NCI-H82 (cell line): ENCODE measurements at regions not wholly inside any gene's neighbourhood (a gene's known extent, or its start where the extent isn't known, plus 50 kb on each side); places are given as distances from the start of the nearest gene placed in this dataset.
A peak's percentile ranks its signal among the peaks of the same experiment; 100 is the strongest.
"Not testable (repeated sequence)": the region's sequence is repeated elsewhere in the genome, so short reads cannot be mapped to it uniquely, and the experiment has no call there.

Source experiments
- DNase-seq: peaks from one replicate; lab custom pipeline; 2025; lab: John Stamatoyannopoulos, UW

DNA sequence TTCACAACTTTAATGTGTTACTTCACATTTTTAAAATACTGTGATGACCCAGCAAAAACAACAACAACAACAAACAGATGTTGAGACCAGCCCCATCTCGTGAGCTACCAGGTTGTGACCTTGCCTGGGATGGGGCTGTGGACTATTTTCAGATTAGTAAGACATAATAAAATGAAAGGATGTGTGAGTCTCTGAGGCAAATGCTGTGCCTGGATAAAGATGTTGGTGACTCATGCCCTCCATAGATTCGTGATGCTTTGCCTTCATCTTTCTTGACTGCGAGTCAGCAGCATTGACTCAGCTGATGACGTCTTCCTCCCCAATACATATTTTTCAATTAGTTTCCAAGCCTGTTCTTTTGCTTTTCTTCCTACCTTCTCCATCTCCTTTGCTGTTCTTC, 453.0 kb upstream of the CFAP20DC start:
- DNase-seq: no peak

DNA sequence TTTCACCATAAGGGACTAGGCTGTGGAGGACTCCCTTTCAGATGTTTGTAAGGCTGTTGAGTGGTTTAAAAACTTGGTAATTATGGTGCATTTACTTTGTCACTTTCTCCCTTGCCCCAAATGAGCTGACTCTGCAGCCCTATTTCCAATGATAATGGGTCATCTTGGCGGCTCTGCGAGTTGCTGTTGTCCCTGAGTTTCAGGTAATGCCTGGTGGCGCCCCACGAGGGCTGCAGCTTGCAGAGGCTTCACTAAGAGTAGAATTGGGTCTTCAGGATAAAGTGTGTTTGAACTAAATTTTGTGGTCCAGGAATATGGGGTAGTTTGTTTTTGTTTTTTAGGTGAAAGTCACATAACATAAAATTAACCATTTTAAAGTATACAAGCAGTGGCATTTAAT, 450.1 kb upstream of the CFAP20DC start:
- no peak for DNase-seq

DNA sequence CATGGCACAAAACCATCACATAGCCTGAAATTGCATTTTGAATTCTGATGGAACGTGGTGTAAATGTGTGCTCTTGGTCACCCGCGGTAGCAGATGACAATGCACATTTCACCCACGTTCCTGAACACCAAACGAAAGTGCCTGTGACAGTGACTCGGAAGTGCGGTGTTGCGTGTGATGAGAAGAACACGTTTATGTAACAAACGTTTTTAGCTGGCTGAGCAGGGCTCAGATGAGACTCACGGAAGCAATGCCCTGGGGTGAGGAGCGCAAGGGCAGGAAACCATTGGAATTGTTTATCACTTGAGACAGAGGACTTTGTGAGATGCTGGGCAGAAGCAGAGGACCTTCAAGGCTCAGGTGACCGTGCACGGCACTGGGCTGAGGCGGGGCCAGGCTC, 449.2 kb upstream of the CFAP20DC start:
- no peak for DNase-seq

DNA sequence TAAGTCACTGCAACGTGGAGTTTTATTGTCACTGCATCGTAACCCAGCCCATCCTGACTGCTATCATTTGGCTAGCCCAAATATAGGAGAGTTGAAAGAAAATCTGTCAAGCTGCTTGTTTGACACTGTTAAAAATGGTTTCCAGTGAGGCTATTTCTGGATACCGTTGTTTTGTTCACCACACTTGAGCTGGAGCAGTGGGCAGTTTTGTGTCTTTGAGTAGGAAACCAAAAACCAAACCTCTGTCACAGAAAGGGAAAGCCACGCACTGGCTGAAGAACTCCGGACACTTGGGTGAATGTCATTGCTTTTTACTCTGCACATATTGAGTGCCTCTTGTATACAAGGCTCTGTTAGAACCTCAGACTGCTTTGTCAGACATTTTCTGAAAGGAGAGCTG, 446.4 kb upstream of the CFAP20DC start:
- no peak for DNase-seq

DNA sequence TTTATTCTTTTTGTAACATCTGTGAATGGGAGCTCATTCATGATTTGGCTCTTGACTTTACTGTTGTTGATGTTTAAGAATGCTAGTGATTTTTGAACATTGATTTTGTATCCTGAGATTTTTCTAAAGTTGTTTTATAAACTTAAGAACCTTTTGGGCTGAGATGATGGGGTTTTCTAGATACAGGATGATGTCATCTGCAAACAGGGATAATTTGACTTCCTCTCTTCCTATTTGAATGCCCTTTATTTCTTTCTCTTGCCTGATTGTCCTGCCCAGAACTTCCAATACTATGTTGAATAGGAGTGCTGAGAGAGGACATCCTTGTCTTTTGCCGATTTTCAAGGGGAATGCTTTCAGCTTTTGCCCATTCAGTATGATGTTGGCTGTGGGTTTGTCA, 445.1 kb upstream of the CFAP20DC start:
- DNase-seq: not testable (repeated sequence)

DNA sequence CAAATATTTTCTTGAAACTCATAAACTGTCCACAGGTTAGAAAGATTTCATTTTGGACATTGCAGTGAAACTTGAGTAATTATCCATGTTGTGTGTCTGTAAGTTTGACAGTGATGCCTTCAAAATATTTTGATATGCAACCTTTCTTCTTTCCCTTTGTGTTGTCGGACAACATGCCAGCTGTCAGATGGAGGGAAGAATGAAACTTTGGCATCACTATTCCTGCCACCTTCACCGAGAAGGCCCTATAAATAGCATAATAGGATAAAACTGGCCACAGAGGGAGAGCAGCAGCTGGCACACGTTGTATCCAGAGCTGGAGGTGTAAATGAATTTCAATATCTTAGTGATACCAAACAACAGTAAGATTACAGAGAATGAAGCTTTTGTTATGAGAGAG, 436.7 kb upstream of the CFAP20DC start:
- DNase-seq: peak; percentile 45

DNA sequence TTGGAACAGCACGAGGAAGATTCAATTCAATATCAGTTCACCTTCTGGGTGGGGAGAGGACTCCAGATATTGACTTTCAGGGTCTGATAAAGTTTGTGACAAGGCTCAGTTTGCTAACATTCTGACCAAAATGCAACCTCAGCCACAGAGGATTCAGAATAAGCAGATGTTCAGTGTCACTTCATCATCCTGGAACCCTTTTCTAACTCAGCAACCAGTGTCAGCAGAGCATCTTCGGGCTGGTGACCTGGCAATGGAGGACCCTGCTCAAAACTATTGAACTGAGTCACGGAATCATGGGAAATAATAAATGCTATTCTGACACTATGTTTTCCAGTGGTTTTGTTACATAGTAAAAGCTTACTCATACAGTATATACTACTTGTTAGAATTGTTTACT, 433.4 kb upstream of the CFAP20DC start:
- DNase-seq: no peak

DNA sequence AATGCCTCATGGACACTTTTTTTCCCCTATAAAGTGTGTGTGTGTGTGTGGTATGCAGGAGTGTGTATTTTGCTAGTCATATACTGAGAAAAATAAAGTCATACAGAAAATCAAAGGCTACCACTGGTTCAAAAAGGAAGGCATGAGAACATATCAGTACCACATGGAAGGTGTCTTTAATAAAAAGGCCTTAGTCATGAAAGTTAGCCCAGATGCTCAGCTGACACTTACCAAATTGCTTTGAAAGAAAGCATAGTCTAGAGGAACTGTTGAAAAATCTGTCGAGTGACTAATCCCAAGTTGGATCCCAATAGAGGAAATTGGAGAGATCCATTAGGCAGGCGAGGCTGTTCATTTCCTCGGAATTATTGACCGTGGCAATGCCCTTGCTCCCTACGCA, 432.9 kb upstream of the CFAP20DC start:
- no peak for DNase-seq

DNA sequence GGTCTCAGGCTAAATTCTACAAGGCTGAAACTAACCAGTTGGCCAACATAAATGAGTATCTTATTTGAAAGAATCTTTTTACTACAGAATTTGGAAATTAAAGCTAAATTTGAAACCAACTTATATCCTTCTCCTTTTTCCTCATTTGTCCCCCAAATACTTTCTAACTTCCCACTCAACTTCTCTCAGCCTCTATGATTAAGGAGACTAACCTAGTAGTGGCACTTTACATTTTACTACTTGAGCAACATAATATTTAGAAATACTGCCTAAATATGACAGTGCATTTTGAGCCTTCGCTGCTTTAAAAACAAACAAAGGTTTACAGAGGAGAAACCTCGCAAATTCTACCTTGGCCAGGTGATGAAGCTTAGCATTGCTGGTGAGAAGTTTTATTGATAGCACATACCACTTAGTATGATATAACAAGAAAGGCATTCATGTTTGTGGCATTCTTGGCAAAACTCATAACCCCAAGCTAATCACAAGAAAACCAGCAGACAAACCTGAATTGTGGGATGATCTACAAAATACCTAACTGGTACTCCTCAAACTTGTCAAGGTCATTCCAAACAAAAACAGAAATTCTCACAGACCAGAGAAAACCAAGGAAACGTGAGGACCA, 432.1 kb upstream of the CFAP20DC start:
- DNase-seq: no peak

DNA sequence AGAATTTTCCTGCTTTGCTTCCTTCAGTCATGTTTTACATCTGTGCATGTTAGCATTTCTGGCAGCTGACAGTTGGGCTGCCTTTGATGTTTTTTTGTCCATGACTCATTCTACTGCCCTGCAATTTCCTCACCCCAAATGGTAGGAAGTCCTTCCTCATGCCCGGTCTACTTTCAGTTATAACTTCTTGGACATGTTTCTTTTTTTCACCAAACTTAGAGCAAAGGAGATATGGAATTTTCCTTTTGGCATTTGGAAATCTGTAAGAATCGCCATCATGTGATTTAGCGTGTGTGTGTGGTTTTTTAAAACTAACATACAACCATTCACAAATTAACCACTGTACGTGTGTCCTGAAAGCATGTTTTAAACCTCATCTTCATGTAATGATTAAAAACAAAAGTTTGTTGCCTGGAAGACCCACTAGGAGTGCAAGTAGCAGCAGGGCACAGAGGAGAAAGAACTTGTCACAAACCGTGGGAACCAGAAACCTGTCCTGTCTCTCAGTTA, 430.7 kb upstream of the CFAP20DC start:
- DNase-seq: no peak

DNA sequence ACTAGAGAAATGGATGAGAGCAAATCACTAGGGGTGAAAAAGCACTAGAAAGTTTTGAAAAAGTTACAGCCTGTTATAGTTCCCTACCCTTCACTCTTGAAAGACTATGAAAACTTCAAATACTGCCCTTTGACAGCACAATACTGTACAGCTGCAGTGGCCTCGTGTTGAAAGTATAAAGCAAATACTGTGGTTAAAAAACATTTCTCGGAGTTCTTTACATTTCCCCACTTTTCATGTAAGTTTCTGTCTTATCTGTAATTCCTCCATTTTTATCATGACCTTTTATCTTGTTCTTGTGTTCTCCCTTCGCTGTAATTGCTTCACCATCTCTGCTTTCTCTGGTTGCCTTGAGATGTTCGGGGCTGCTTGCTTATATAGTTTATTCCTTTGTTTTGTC, 423.8 kb upstream of the CFAP20DC start:
- no peak for DNase-seq

DNA sequence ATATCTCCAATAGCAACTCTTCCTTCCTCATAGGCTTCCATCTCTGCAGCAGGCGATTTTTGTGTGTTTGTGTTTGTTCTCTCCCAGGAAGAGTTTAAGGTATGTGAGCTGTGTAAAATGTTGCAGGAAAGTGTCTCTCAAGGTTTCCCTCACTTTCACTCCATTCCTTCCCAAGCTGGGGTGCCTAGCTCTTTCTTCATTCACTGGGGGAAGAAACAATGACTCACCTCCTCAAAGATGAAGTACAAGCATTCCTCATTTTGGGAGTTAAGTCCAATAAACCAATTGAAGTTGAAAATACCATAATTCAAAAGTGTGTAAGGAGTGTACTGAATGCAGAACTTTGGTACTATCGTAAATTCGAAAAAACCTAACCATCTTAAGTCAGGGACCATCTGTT, 422.7 kb upstream of the CFAP20DC start:
- DNase-seq: no peak

DNA sequence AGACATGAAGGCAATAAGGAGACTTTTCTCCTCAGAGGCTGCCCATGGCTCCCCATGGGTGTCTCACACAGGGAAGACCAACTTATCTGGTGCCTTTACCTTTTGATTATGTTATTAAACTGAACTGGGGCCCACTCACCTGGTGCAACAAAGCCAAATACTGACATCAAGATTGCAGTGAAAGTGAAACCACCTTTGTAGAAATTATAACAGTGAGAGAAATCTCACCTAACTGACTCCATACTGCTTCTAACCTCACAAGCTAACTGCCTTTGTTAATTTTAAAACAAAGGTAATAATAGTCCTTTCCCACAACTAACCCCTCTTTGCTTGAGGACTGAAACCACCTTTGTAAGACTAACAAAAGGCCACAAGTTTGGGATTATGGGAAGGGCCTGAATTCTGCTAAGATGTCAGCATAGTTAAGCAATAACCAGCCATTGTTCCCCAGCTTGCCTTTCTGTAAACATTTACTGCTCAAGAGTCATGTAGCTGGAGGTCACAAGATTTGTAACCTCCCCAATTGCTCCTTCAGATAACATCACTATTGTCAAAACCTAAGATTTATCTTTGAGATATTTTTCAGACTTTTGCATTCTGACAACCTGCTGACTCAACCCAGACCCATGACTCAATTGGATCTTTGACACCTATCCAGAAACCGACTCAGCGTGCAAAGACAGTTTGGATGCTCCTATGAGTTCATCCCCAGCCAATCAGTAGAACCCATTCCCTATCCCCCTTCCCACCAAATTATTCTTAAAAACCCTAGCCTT, 420.3 kb upstream of the CFAP20DC start:
- no peak for DNase-seq

DNA sequence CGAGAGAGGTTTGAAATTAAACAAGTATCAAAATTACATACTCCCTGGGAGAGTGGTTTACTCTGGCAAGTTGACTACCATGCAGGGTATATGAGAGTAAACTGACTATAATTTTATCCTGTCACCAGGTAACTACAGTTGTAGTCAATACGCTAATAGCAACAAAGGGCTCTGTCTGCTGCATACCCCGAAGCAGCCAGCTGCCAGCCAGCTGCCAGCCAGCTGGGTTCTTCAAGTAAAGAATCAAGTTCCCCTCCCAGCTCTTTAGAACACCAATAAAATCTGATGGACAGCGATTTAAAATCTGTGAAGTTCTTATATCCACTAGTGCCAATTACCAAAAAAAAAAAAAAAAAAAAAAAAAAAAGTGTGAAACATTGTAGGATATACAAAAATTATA, 417.7 kb upstream of the CFAP20DC start:
- DNase-seq: no peak

DNA sequence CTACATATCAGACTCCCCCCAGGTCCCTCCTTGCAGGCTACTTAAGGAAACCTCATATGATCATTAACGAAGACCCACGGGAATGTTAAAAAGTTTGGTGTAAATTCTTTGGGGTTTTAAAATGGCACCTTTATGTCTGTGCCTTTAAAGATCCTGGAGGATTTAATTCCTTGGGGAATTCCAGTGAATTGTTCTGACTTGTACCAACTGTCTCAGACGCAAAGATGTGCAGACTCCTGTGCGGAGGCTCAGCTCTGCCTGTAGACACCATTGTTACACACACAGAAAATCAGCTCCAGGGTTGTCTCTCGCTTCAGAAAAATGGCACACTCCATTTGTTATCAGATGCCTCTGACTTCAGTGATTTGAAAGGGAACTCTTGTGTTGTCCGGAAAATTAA, 414.4 kb upstream of the CFAP20DC start:
- DNase-seq: peak; percentile 13

DNA sequence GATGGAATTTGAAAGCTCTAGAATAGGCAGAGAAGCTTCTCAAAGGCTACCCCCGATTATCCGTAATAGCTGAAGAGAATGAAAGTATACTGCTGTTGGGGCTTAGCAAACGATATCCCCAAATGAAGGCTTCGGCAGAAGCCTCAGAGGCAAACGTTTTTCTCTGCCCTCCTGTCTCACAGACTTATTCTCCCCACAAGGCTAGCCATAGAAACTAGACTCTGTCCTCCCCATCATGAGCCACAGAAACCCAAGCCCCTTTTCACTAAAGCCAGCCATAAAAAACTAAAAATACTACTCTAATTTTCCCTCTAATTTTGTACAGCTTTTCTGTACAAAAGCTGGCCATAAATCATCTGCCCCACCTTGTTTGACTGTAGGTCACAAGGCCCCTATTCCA, 413.4 kb upstream of the CFAP20DC start:
- no peak for DNase-seq

DNA sequence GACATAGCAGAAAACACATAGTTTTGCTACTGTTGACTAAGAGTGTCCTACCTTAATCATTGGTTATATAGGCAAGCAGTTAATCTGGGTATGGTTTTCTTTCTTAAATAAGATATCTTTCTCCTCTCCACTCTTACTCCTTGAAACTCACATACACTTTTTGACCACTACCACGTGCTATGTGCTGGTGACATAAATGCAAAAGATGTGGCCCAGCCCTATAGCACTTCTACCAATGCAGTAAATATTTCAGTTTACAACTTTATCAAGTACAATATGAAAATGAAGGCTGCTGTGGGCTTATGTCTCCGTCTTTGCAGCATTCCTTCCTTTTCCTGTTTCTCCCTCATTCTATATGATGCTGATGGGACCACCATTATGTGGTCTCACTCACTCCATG, 410.2 kb upstream of the CFAP20DC start:
- DNase-seq: no peak

DNA sequence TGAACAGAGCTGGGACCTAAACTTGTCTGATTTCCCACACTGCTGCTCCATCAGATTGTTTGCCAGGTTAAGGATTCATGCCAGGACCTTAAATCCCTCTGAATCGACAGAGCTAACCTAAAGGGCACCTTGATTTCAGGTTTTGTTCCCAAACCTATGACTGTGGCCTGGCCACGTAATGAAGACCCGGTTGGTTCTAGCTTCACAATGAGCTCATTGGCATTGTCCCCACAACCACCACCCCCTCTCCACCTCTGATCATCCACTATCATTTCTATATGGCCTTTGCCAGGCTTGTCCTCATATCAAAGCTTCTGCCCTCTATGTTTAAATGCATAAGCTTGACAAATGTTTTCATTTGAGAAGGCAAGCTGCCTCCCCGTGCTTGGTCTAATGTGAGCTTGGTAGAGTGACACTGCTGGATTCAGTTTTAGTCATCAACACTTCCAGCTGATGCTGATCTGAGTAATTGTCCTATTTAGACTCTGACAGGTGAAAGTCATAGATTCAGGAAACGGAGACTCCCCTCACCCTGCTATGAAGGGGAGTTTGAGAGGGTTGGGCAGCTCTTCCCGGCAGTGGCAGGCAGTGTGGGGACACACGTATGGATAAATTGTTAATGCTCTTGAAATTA, 407.1 kb upstream of the CFAP20DC start:
- DNase-seq: no peak

DNA sequence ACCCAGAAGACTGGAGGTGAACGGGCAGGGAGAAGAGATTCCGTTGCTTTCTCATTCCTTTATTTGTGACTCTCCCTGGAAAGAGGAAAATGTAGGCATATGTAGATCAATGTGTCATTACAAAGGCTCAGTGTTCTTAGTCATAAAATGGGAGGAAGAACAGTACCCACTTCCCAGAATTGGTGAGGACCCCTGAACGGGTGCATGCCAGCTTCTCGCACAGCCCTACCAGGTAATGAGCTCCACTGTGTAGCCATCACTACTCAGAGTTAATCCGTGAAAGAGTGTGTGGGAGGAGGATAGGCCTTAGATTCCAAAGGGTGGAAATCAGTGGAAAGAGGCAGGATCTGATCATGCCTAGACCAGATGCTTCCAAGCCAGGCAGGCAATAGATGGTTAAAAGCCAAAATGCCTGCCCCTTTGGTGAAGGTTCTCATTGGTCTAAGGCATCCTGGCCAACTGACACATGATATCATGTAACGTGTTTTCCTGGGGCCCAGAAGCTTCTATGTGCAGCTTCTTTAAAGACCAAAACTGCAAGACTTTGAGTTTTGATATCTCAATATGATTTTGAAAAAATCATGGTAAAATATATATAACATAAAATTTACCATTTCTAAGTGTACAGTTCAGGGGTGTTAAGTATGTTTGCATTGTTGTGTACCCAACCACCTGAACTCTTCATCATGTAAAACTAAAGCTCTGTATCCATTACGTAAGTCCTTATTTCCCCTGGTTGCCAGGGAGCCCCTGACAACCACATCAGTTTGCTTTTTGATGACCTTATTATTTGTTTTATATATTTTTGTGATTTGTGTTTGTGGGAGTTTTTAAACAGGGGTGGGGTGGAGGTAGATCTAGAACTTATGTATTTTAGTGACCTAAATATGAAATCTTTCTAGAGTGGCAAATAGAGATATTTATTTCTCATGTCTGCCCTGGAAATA, 402.2 kb upstream of the CFAP20DC start:
- DNase-seq: no peak

DNA sequence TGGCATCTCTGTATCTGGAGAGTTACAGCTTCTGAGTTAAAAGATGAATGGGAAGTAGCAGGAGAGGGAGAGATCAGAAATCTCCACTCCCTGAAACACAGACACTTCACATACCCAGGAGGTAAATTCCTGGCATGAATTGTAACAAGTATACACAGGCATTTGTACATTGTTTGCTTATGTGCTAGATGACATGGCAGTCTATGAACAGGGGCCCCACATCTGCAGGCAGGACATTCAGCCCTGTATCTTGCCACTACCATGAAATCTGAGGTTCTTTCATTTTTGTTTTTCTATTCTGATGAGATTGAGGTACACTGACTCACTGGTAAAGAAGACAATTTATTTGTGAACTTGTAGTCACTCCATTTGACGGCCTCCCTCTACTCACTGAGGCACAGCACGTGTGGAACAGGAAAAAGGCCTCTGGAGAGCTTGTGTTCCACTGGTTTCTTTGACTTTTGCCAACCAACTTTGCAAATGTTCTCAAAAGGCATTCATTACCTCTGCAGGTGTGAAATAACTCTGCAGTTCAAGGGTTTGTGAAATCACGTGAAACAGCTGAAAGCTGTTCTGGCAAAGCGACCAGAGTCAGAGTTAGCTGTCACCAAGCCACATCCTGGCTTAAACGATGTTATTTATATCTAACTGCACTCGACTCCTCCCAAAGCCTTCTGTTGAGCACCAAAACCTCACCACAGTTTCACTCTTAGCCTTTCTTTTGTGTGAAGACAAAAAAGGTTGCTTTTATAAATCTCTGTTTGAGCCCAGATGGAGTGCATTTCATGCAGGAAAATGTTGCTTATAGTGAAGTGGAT, 401.3 kb upstream of the CFAP20DC start:
- DNase-seq: no peak

DNA sequence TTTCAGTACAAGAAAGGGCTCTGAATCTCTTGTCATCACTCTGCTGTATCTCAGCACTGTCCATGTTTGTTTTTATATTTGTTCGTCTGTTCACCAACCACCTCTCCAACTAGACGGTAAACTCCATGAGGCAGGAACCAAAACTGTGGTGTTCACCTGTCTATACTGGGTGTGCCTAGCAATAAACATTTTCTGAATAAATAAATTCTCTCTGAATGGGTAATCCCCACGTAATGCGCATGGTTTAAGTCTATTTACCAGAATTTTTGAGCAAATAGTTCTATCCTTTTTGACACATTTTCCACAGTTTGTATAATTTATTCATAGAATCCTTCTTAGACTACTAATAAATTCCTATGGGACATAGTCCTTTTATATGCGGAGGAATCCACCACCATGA, 400.6 kb upstream of the CFAP20DC start:
- no peak for DNase-seq
